NCI-H1417 treated with DMSO at 0.1 percent for 48 hours (cell line): ENCODE measurements at regions not wholly inside any gene's neighbourhood (a gene's known extent, or its start where the extent isn't known, plus 50 kb on each side); places are given as distances from the start of the nearest gene placed in this dataset.

Experiments
- DNase-seq: peaks from one replicate; lab custom pipeline; 2025; lab: John Stamatoyannopoulos, UW

GRCh38 chr4:19707876-19708275 is 543.8 kb upstream of the SLIT2 start:
- no peak for DNase-seq

- DNase-seq, result no peak
Observed at GRCh38 chr4:19703391-19703790, 548.3 kb upstream of the SLIT2 start.

GRCh38 chr4:19700992-19701391 is 550.7 kb upstream of the SLIT2 start:
- no peak for DNase-seq

DNA sequence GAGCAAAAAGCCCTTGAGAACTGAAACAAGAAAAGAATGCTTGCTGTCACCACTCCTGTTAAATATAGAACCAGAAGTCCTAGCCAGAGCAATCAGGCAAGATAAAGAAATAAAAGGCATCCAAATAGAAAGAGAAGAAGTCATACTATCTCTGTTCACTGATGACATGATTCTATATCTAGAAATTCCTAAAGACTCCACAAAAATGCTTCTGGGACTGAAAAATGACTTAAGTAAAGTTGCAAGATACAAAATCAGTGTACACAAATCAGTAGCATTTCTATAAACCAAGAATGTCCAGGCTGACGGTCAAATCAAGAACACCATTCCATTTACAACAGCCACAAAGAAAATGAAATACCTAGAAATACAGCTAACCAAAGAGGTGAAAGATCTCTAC is 552.7 kb upstream of the SLIT2 start:
- DNase-seq, result no peak

DNA sequence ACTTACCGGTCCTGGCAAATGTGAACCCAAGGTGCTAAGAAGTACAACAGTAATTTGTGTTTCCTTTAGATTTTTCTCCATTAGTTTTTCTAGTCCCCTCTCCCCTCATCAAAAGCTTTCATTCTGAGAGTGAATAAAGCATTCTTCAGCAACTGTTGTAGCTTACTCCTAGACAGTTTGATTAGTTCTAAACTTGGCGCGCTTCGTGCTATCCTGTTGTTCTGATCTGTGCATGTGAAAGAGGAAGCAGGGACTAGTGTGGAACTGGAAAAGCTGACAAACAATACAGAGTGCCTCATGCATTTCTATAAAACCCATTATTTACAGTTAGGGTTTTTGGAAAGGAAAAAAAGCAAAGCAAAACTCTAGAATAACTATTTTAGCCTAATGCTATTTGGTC is 556.9 kb upstream of the SLIT2 start:
- DNase-seq, result no peak

GRCh38 chr4:19693936-19694570 is 557.7 kb upstream of the SLIT2 start:
- DNase-seq, result no peak

- no peak for DNase-seq
Observed at GRCh38 chr4:19689511-19689910, 562.2 kb upstream of the SLIT2 start.

DNA sequence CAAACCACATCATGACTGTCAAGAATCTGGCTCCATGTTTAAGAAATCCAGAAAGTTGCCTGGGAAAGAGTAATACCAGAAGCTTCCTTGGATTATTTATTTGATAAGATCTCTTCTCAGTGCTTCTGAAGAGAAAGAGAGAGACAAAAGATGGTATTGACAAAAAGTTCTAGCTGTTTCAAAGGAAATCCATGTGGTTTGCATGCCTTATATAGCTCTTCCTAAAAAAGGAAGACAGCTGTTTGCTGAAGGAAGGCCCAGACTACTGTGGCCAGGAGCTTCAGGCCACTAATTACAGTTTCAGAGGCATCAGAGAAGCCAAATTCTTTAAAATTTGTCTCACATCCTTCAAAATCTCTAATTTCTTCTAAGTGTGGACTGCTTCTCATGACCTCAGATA is 565.2 kb upstream of the SLIT2 start:
- DNase-seq, result no peak

DNA sequence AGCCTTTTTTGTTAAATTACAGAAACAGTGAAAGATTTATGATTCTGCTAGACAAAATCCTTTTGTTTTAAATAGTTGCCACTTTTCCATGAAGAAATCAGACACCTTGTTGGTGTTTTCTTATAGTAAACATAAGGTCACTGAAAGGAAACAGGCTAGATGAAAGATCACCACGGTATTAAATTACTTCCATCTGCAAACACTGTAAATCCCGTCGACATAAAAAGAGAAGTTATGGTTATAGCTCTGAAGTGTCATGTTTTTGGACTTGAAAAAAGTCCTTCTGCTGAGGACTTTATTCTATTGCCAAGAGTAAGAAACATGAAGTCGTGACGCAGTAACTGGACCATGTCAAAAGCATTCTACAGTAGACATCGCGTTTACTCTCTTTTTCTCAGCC is 567.6 kb upstream of the SLIT2 start:
- no peak for DNase-seq

GRCh38 chr4:19683426-19683825 is 568.3 kb upstream of the SLIT2 start:
- no peak for DNase-seq

DNA sequence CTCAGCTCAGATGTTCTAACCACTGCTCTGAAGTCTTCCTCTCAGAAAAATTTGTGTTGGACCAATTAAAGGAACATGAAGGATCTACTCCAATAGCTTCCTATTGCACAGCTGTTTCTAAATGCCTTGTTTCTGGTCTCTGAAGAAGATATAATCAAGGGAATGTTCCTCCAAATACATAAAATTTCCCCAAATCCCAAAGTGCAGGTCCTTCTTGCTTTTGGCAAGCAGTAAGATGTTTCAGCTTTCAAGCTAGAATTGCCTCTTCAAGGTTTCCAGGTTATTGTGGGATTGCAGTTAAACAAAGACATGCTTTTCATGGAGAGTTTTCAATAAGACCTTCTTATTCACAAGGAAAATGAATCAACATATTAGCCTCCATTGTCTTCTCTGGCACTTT is 574.5 kb upstream of the SLIT2 start:
- DNase-seq, result no peak

DNA sequence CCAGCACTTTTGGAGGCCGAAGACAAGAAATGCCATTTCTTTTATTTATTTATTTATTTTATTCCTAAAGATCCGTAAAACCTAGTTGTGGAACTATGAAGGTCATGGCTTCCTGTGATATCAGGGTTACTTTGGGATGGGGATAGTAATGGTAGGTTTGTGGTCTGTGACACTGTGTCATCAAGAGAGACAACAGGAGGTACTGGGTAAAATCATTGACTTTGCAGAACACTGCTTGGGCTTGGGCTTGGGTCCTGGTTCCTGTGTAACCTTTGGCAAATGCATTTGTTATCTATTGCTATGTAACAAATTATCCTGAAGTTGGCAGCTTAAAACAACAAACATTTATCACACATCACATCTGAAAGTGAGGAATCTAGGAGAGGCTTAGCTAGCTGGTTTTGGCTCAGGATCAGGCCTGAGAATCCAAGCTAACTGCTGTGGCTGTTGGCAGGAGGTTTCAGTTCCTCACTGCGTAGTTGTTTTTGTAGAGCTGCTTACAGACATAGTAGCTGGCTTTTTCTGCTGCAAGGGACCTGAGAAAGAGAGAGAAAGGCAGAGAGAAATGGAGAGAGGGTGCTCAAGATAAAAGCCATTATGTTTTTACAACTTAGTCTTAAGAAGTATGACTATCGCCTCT is 576.4 kb upstream of the SLIT2 start:
- DNase-seq, result no peak

DNA sequence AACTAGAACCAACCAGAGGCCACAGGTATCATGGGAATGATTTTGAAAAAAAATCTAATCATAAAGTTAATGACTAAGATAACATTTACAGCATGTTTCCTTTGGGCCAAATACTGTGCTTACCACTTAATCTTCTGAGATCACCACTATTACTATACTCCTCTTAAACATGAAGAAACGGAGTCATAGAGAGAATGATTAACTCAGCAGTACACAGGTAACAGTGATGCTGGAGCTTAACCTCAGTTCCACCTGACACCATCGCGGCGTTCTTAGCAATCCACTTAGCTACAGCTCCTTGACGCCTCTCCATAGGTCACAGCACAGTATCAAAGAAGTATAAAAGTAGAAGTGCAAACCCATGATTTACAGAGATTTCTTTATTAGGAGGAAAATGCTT is 592.6 kb upstream of the SLIT2 start:
- no peak for DNase-seq

GRCh38 chr4:19657856-19658255 is 593.8 kb upstream of the SLIT2 start:
- no peak for DNase-seq

GRCh38 chr4:19655666-19656065 is 596.0 kb upstream of the SLIT2 start:
- DNase-seq, result no peak

DNA sequence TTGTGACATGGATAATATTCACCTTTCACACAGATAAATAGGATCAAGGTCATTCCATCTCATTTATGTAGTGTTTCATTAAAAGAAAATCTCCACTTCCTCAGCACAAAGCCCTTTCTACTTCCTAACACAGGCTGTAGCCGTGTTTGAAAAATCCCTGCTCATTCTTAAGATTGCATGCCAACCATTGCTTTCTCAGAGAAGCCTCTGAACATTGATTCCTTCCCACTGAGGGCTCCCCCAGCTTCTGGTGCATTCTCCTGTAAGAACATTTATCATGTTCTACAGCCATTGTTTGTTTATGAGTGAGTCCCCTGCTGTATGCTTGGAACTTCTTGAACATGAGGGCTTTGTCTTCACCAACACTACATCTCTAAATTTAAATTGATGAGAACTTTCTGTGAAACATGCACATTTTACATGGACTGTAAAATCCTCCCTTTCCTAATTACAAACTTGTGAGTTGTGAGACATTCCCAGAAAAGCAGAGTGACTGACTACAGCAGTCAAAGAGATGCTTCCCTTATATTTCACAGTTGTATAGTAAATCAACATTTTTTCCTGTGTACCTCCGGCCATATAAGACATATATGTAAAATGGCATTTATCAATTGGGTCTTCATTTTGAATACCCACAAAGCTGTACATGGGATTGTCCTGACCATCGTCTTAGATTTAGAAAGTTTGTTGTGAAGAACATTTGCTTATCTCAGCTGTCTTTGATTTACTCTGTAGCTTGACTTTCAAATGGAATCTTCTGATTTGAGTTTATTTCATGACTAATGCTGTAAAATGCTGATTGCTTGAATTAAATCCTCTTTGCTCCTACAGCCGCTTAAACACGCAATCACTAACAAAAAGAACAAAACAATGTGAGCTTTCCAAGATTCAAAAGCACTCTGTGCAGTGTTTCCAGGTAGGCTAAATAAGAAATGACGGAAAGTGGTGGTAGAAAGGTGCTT is 600.5 kb upstream of the SLIT2 start:
- no peak for DNase-seq

- DNase-seq, result no peak
Observed at GRCh38 chr4:19645589-19645988, 606.1 kb upstream of the SLIT2 start.

DNA sequence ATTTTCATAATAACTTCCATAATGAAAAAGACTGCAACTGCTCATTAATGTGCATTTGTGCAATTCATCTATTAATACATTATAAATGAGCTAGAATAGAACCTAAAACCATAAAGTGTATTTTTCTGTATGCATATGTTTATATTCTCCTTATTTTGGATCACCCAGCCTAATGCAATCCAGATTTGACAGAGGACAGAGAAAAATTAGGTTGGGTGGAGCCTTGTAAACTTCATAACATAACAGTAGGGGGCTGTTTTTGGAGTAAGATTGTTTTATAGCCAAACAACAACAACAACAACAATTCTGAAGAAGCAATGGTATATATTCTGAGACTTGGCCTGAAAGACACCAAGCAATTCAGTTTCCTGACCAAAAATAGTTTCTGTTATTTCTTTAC is 615.3 kb upstream of the SLIT2 start:
- DNase-seq, result no peak

DNA sequence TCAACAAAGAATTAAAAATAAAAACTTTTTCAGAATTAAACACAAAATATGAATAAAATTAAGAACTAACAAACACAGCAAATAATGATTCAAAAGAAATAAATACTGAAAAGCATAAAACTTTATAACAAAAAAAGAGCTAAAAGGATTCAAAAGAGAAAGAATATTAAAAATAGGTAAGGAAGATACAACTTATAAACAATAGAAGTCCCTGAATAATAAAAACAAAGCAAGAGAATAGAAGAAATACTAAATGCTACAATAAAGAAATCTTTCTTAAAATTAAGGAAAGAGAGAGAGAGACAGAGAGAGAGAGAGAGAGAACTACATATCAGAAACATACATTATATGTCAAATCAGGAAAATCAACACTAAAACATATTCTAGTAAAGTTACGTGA is 619.9 kb upstream of the SLIT2 start:
- no peak for DNase-seq

DNA sequence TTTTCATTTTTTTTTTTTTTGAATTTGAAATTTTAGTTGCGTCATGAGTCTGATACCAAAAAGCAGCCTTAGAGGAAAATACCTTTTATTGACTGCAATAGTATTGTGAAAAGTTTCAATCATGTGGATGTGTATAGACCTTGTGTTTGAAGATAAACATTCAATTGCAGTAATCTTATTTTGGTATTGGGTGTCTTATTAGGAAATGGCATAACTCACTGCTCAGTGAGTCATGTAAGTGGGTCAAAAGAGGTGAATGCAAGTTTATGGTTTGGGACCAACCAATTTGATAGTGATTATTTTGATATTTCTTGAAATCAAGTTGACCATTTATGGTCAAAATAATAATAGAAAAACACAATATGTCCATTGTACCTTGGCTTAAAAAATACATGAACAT is 627.8 kb upstream of the SLIT2 start:
- DNase-seq, result no peak

DNA sequence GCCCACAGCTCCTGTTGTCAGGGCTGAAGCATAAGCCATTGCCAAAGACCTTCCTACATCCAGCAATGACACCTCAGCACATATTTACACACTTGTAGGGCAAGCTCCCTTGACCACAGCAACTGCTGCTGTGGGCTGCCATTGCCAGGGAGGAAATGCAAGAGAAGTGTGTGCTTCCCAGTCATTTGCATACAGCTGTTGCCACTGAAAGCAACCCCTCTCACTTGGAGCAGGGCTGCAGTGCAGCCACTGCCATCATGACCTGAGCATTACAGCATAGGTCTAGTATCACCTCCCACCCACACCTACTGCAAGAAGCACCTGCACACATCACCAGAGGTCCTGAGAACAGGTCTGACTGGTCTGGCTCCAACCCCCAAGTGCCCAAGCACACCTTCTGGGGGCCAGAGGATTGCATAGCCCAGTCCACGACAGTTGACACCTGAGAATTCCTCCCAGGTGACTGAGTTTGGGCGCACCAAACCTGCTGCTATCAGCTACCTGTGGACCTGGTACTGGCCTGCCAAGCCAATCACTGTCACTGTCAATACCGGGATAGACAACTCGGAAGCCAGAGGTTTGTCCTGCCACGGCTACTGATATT is 636.5 kb upstream of the SLIT2 start:
- DNase-seq, result no peak

DNA sequence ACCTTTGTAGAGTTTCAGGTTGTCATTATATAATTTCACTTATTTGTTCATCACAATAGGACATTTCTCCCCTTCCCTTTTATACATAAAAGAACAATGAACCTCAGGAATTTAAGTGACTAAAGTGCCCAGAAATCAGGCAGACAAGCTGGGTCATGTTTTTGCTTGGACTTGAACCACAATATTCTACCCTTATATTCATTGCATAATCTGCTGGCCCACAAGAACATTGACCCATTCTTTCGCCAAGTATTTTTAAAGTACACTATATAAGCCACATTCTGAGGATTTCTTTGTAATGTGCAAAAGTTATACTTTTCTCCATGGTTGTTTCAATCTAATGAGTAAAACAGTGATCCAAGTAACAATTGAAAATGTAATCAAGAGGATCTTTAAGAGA is 637.5 kb upstream of the SLIT2 start:
- DNase-seq, result no peak

- DNase-seq, result no peak
Observed at GRCh38 chr4:19596342-19596741, 655.4 kb upstream of the SLIT2 start.
